GM21423 (cell line): ENCODE measurements at regions not wholly inside any gene's neighbourhood (a gene's known extent, or its start where the extent isn't known, plus 50 kb on each side); places are given as distances from the start of the nearest gene placed in this dataset.
A peak's percentile ranks its signal among the peaks of the same experiment; 100 is the strongest.

Experiments used
- ATAC-seq: cut with Tn5 transposase; IDR thresholded peaks from one replicate; pipeline ENCODE4 v1.9.1; 2021; ENCODE audit warnings: mild to moderate bottlenecking, moderate library complexity; ENCODE audit not compliant: unreplicated experiment

DNA sequence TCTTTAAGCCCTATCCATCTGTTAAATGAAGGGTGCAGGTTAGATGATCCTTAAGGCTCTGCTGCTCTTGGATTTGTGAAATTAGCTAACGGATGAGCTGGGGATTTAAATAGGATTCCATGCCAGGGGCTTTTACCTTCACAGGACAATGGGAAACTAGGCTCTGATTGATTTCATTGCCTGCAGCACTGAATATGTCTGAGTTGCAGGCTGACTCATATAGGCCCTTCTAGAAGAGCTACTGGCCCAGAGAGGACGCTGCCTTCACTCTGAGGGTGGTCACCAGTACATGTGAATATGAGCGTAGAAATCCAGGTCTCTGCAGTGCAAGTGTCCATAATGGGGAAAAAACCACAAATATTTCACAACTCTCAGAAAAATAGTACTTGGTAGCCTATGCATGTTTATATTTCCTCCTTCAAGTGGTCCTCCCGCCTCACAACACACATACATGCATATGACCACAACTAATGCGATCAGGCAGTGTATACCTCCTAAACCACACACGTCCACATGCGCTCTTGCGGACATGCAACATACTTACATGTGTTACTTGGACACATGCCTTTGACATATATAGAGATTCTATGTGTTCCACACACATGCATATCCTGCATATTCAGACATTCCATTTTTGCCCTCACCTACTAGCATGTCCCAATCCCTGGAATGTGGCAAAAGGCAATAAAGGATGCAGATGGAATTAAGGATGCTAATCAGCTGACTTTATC lies 233.8 kb upstream of the JUN start:
- ATAC-seq: no peak

DNA sequence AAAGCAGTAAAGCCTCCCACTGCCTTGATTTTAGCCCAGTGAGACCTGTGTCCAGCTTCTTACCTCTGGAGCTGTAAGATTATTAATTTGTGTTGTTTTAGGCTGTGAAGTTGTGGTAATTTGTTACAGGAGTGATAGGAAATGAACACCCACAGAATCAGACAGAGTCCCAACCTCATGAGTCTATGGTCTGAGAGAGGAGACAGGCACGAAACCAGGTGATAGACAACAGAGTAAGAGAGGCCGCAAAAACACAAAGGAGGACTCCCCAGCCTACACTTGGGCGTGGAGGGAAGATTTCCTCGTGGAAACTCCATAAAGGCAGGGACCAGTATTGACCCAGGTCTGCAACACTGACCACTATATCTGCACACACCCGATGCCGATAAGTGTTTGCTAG lies 234.6 kb upstream of the JUN start:
- no peak for ATAC-seq

DNA sequence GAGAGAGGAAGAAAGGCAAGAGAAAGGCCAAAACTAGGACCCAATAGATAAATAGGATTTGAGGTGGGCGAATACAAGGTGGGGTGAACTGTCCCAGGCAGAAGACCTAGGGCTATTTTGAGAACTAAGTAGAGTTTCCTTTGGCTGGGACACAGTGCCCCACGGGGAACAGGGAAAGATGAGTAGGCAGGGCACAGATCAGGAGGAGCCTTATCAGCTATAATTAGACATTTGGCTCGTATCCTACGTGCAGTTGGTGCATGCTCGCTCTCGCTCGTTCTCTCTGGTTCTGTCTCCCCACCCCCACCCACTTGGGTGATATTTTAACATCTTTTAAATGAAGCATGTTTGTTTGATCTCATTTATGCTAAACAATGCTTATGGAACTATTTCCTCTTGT lies 235.0 kb upstream of the JUN start:
- ATAC-seq: no peak

DNA sequence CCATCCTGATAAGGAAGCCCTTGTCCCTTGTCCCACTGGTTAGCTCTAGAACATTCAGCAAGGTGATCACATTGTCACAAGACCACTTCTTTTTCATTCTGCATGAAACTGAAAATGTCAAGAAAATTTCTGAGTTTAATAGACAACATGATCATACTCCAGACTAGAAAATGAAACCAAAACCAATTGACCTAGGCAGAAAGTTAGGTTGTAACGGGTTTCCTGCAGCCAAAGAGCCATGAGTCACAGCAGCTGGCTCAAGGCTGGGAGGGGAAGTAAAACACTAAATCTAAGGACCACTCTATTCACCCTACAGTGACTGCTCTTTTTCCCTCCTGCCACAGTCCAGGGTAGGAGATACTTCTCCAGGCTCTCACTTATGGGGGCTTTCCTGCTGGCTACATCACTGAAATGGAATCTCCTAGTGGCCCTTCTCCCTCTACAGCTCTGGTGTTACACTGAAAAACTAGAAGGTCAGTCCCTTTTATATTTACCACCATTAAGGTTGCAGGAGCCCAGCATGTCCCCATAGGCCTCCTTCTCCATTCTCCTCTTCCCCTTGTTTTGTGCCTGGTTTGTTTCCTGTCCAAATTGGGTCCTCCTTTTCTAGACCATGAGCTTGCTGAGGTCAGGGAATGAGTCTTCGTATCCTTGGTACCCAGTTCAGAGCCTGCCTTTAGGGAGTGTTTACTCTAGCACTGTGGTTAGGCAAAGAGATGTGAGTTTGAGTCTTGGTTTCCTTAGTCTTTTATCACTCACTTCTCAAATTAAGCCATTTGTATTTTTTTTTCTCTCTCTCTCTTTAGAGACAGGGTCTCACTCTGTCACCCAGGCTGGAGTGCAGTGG lies 236.5 kb upstream of the JUN start:
- peak; percentile 90 for ATAC-seq

DNA sequence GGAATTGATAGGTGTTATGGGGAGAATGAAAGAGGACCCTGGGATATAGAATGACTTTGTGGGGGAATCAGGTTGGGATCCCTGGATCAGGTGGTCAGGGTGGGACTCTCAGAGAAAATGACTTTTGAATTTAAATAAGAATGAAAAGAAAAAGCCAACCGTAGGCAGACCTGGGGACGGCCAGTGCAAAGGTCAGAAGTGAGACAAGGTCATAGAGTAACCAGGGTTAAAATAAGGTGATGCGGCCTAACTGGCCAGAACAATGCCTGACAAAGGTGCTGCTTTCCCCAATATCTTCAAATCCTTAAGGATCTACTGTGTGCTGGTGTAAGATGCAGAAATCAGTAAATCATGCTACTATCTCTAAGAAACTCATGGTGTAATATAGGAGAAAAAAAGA lies 238.4 kb upstream of the JUN start:
- no peak for ATAC-seq

DNA sequence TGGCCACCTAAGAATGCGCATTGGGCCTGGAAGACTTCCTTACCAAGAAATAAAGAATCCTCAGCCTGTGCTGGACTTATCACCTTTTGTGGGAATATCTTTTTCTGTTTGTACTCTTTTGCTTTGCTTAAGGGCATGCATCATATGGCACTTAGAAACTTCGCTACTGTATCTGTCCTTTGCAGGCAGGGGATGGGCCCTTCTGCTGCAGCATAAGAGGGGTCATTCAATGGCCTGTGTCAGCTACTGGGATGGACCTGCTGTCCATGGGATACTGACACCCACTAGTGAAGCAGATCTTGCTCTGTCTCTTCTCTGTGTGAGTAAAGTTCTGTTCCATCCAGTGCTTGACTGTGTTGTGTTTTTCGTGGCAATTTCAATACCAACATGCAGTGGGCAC lies 239.0 kb upstream of the JUN start:
- no peak for ATAC-seq

DNA sequence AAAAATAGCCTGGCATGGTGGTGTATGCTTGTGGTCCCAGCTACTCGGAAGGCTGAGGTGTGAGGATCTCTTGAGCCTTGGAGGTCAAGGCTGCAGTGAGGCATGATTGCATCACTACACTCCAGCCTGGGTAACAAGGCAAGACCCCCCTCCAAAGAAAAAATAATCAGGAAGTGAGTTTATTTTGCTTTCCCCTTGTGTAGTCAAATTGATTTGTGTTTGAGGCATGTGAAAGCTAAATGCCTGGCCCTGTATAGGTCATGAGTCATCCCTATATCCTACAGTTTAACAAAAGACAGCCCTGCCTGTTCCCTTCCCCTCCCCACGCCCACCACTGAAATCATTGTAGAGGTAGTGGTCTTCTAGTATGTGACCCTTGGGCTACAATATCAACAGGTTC lies 241.4 kb upstream of the JUN start:
- no peak for ATAC-seq

DNA sequence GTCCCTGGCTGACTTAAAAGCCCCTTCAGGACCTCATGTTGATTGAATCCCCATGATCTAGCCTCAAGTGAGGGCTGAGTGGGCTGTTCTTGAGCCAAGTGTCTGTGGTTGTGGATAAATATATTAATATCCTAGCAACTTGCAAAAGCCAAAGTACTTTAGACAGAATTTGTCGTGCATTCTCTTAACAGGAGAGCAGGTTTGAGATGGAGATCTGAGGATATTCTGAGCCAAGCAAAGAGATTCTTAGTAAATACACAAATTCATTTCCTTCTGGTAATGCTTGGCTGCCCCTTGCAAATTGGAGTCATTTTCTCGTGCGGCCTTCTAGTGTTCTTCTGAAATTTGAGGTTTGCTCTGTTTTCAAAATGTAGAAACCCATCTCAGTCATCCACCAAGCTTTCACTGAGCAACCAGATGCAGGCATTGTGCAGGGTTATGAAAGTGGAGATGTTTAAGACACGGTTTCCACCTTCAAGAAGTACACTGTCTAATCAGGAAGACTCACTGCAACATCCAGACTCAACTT lies 242.1 kb upstream of the JUN start:
- peak; percentile 91 for ATAC-seq

DNA sequence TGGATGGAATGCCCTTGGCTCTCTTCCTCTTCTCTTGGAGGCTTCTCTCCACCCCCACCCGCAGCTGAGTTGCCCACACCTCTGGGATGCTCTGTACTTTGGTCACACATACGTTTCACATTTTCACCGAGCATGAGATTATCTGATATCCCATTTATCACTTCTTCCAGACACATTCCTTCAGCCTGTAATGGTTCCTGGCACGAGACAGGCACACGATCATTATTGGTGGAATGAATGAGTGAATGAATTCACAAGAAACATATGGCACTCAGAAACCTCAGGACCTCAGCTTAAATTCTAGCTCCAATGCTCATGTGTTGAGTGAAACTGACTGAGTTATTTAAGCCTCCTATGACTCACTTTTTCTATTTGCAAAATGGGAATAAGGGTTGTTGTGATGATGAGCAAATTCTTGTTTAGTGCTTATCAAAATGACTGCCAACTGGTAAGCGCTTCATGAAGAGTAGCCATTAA lies 242.7 kb upstream of the JUN start:
- ATAC-seq: peak; percentile 7

DNA sequence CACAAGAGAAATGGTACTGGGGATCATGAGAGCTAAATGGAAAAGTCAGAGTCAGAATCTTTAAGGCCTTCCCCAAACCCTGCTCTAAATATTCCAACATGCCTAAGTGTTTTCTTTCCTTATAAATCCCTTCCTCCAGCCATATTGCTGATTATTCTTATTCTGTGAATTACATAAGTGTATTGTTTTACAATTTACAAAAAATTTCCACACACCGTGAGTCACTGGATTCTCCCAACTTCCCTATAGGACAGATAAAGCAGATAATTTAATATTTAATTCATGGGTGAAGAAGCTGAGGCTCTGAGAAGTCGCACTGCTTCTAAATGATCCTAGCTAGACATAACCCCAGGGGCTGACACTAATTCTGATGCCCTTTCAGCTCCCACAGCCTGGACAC lies 243.3 kb upstream of the JUN start:
- ATAC-seq: no peak

DNA sequence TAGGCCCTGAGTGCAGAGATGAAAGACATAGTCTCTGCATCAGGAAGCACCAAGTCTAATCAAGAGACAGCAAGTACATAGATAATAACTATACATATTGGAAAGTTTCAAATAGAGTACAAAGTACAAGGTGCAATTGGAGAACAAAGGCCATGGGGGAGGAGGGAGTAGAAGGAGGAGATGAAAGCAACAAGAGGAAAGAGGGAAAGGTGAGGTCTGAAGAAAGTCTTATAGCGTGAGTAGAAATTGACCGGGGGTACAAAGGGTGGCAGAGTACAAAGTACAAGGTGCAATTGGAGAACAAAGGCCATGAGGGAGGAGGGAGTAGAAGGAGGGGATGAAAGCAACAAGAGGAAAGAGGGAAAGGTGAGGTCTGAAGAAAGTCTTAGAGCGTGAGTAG lies 244.2 kb upstream of the JUN start:
- ATAC-seq: no peak

DNA sequence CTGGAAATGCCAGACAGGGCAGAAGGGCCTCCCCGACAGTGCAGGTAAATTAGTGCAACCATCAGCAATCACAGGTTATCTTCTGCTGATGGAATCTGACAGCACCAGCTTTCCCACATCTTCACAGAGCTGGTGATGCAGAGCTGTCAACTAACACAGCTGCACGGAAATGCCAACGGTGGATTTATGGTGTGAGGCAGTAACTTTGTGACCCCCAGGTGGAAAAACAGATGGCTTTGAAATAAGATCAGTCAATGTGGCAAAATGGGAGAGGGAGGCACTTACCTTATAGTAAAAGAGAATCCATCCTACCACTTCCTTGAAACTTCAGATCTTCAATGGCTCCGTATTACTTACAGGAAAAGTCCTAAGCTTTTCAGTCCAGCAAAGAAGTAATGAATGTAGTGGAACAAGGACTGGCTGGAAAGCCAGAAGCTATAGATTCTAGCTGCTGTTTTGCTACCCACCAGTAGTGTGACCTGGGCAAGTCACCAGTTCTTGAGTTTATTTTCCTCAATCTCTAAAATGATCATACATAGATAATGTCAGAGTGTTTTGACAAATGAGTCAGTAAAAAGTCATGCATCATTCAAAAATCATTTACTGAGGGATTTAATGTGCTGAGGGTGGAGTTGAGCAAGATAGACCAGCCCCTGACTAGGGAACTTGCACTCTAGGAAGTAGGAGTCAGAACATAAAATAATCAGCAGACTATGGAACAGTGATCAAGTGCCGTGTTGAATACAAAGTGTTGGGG lies 245.7 kb upstream of the JUN start:
- no peak for ATAC-seq

DNA sequence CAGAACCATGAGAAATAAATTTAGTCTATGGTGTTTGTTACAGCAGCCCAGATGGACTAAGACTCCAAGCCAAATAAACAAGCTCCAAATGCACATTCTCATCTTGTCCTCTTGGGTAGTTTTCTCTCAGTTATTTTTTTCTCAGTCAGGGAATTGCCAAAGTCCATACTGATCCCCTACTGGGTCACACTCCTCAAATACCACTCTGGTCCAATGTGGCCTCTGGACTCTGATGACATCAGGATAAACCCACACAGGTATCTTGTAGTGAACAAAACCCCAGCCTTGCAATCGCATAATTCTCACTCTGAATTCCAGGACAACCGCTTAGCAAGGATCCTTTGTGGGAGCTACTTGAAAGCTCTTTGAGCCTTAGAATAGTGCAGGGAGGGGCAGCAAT lies 248.4 kb upstream of the JUN start:
- ATAC-seq: no peak

DNA sequence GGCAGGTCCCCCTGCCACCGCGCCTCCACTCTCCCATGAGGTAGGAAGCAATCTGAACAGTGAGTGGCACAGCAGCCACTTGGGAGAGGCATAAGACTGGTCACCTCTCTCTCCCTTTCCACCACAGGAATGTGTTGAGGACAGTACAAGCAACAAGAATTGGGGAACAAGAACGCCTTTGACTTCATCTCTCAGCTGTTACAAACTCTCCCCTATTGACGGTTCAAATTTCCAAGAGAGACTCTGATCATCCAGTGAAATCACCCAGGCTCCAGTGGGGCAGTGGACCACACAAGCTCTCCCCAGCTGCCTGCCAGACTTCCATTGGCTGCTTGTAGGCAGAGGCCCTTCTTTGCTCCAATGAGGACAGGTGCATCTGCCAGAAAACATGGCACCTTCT lies 249.9 kb upstream of the JUN start:
- ATAC-seq: no peak

DNA sequence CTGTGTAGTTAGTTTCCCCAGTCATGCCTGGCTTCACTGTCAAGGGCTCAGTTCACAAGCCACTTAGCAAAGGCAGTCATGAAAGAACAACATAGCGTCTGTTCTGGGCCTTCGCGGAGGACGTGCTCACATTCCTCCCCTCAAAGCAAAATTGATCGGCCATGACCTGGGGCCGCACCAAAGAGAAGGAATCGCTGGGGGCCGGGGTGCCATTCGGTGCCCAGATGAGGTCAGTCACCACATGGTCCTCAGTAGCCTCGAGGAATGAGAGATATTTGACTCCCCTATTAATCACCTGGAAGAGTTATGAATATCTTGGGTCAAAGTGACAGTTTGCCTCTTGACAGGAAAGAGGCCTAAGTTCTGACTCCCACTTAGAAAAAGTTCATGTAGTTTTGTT lies 251.1 kb upstream of the JUN start:
- no peak for ATAC-seq

DNA sequence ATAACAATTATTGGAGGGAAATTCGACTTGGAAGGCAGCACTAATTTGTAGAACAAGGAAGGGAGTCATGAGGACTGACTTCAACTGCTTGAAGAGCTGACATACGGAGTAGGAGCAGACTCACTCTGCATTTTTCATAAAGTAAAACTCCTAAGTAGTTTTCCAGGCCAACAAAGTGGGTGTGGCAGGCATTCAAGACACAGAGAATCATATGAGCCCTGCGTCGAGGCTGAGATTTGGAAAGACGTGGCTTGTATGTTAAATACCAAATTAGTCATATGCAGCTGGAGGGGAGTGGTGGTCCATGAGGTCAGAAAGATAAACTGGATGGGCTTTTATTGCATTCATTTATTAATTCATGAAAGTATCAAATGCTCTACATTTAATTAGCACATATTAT lies 255.7 kb upstream of the JUN start:
- no peak for ATAC-seq

DNA sequence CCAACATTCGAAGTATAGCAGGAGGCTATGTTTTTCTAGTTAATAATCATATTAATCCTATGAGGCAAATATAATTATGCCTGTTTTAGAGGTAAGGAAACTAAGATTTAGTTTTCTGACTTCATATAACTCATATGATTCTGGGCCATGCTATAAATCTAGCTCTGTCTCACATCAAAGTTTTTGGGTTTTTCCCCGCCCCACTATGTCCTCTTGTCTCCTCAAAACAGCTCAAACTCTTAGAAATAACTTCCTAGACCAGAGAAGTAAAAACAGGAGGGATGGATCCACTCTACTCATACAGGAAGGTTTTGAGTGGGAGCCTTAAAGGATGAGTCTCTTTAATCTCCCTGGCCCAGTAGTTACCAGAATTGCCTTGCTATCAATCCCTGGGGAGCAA lies 256.4 kb upstream of the FGGY start:
- ATAC-seq: no peak

DNA sequence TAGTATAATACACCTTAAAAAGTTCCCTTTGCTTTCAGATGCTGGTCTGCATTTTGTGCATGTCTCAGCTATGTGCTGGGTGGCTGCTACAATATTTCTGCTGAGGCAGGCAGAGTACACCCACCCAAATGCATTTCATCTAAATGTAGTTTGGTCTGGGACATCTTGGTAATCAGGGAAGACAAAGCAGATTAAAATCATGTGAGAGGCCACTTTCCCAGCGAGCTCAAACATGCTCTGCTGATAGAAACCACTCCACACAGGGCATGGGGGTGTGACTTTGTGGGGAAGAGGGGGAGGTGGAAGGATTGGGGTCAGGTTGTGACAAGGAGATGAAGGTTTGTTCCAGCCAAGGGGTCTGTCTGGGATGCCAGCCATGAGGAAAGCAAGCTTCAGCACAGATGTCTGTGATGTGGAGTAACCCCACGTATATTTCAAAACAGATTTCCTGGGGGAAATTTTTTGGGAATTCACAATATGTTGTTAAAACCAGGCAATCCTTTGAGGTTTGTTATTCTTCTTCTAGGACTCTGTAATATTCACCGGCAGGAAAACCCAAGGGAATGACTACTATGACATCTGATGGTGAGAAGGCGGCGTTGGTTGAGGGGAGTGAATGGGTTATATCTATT lies 255.1 kb upstream of the FGGY start:
- ATAC-seq: no peak

DNA sequence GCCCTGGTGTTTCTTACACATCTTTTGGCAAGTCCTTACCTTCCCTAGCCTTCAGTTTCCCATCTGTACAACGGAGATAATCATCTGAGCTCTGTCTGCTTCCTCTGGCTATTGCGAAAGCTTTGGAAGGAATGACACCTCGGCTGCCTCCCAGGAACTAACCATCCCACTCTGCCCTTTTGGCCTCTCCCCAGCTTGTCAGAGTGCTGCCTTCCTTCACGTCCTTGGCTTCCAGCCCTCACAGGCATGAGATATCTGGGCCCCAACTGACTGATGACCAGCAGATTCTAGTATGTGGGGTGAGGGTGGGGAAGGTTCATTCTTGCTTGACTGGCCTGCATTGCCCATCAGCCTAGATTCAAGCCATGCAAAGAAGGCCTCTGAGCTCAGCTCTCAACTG lies 253.1 kb upstream of the FGGY start:
- ATAC-seq: no peak

DNA sequence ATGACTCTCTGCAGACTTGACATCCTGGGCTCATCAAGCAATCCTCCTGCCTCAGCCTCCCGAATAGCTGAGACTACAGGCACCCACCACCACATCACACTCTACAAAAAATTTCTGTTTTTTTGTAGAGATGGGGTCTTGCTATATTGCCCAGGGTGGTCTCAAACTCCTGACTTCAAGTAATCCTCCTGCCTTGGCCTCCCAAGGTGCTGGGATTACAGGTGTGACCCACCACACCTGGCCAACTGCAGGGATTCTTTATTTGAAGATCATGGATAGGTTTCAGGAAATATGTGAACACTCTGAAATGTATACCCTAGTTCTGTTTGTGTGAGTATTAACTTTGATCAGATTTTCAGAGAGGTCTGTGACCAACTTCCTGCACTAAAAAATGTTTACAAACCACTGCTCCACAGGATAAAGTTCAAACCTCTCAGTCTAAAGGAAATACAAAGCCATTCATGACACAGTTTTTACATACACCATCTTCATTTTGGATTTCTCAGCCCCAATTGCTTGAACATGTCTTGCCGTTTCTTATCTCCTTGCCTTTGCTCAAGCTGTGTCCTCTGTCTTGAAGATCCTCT lies 252.3 kb upstream of the FGGY start:
- ATAC-seq: no peak

DNA sequence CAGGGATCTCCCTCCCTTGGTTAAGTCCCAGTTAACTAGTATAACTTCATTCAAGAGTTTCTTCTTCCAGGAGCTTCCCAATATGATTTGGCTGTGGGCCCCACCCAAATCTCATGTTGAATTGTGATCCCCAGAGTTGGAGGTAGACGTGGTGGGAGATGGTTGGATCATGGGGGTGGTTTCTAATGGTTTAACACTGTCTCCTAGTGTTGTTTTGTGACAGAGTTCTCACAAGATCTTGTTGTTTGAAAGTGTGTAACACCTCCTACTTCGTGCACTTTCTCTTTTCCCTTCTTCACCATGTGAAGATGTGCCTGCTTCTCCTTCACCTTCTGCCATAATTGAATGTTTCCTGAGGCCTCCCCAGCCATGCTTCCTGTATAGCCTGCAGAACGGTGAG lies 251.8 kb upstream of the FGGY start:
- ATAC-seq: no peak
